ENCODE measurements at regions not wholly inside any gene's neighbourhood (a gene's known extent, or its start where the extent isn't known, plus 50 kb on each side); places are given as distances from the start of the nearest gene placed in this dataset.
"Not testable (repeated sequence)": the region's sequence is repeated elsewhere in the genome, so short reads cannot be mapped to it uniquely, and the experiment has no call there.

DNA sequence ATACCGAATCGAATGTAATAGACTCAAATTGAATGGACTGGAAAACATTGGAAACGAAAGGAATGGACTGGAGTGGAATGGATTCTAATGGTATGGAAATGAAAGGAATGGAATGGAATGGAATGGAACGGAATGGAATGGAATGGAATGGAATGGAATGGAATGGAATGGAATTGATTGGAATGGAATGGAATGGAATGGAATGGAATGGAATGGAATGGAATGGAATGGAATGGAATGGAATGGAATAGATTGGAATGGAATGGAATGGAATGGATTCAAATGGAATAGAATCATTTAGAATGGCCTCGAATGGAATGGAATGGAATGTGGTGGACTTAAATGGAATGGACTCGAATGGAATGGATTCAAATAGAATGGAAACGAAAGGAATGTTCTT, 1057.5 kb upstream of the USP9Y start:
- H3K4me1 Mint-ChIP-seq; ATAC-seq (ENCODE audit: low read depth); H3K4me3 Mint-ChIP-seq; DNase-seq; H3K27ac Mint-ChIP-seq; H3K27me3 Mint-ChIP-seq; POLR2A ChIA-PET: not testable (repeated sequence)
- Mint-ChIP-seq H3K36me3 (peaks cover 13% of the 10 kb centered on the region), H3K9me3 (peaks cover 44% of the 10 kb centered on the region)

DNA sequence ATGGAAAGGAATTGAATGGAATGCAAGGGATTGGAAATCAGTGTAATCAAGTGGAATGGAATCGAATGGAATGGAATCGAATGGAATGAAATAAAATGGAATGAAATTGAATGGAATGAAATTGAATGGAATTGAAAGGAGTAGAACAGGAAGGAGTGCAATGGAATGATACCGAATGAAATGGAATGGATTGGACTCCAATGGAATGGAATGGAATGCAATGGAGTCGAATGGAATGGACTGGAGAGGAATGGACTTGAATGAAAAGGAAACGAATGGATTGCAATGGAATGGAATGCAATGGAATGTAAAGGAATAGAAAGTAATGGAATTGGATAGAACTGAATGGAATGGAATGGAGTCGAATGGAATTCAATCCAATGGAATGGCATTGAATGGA, 1032.8 kb upstream of the USP9Y start:
- Mint-ChIP-seq H3K36me3 (peaks cover 11% of the 10 kb centered on the region), H3K9me3 (peaks cover 61% of the 10 kb centered on the region), H3K27me3 (no peaks in the 10 kb centered on the region), H3K4me1 (no peaks in the 10 kb centered on the region), H3K4me3 (no peak overlapping the region), H3K27ac (no peak overlapping the region)
- ATAC-seq (ENCODE audit: low read depth) (no peak), DNase-seq (no peak)
- POLR2A ChIA-PET, result no interaction called here
